Medulla oblongata (tissue), 1 donor: ENCODE measurements at regions not wholly inside any gene's neighbourhood (a gene's known extent, or its start where the extent isn't known, plus 50 kb on each side); places are given as distances from the start of the nearest gene placed in this dataset.
"Not testable (repeated sequence)": the region's sequence is repeated elsewhere in the genome, so short reads cannot be mapped to it uniquely, and the experiment has no call there.

ENCODE experiments used
- DNase-seq: peaks from one replicate; pipeline ENCODE4 v3.0.0-alpha.2; 2015; ENCODE audit errors: extremely low spot score

DNA sequence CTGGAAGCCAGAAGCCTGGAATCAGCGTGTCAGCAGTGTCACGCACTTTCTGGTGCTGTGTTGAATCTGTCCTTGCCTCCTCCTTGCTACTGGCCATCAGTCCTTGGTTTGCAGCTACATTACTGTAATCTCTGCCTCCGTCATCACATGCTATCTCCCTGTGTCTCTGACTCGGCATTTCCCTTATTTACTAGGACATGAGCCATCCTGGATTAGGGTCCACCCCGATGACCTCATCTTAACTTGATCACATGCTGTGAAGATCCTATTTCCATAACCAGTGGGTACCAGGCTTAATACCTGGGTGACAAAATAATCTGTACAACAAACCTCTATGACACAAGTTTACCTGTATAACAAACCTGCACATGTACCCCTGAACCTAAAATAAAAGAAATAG, 518.0 kb upstream of the KLF6 start:
- no peak for DNase-seq

DNA sequence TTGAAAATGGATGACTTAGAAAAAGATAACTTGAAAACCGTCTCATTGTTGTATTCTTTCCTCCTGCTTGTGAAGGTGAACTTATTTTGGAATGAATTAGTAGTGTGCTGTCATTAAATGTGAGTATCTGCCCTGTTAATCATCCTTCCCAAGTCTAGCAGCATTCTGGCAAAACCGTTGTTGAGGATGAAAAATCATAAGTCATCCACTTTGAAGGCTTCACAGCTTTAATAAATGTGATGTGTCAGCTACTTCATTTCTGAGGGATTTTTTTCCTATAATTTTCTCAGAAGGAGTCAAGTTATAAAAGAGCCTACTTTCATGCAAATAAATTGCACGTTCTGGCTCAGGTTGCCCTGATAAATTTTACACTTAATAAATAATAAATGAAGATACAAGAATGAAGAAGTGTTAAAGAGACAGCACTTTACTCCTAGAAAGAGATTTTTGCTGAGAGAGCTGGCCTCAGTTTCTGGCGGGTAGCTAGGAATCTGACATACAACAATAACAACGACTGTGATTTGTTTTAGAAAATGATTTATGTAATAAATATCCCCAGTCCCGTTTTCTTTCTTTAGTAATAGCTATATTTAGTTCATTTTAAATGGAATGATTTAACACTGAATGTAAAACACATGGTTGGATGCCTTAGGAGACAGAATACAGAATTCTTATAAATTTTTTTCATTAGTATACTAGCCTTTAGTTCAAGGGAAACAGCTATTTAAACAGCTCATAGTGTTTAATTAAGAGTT, 516.5 kb upstream of the KLF6 start:
- DNase-seq, result no peak

DNA sequence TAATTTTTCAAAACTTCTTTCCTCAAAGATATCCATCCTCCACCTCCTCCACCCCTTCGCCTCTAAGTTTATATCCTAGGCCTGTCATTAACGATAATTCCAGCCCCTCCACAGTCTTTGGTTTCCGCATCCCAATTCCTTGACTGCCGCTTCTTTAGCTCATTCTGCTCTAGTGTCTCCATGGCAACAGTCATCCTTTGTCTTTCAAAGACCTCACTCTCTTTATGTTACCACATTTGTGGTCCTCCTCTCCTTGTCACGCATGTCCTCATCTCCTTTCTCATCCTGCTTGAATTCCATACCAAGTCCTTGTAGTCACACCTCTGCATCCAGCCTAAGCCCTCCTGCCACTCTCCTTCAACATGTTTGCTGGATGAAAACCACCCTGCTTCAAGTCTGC, 511.2 kb upstream of the KLF6 start:
- no peak for DNase-seq

DNA sequence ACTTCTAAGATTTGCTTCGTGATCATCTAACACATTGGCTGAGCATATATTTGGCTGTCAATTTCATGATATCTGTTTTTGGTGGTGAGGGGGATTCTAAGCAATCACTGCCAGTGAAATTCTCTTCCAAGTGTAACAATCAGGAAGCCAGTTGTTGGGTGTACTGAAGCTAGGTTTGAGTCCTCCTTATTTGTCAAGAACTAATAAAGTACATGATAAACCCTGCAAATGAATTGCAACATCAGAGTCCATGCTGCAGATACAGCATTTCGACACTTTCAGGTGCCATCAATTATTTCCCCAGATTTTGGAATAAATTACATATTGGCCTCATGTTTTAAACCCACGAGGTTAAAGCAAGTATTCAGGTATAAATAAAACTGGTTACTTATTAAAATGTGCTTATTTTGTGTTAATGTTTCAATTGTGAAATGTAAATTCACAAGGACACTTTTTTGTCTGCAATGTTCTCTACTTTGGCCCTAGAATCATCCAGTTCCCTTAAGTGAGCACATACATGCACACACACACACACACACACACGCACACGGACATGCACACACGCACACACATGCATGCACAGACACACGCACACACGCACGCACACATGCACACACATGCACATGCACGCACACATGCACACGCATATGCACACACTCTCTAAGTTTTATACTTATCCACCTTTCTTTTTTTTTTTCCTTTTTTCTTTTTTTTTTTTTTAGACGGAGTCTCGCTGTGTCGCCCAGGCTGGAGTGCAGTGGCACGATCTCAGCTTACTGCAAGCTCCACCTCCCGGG, 510.2 kb upstream of the KLF6 start:
- no peak for DNase-seq

DNA sequence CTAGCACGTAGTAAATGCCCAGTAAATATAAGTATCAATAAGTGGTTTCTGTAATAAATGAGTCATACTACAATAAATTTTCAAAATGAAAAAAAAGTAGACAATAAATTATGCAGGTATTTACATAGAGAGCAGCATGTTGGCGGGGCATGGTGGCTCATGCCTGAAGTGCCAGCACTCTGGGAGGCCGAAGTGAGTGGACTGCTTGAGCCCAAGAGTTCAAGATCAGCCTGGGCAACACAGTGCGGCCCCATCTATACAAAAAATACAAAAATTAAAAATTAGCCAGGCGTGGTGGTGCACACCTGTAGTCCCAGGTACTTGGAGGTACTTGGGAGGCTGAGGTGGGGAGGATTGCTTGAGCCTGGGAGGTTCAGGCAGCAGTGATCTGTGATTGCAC, 509.3 kb upstream of the KLF6 start:
- DNase-seq, result no peak

- no peak for DNase-seq
Measured at GRCh38 chr10:4291990-4292389, 507.0 kb upstream of the KLF6 start.

DNA sequence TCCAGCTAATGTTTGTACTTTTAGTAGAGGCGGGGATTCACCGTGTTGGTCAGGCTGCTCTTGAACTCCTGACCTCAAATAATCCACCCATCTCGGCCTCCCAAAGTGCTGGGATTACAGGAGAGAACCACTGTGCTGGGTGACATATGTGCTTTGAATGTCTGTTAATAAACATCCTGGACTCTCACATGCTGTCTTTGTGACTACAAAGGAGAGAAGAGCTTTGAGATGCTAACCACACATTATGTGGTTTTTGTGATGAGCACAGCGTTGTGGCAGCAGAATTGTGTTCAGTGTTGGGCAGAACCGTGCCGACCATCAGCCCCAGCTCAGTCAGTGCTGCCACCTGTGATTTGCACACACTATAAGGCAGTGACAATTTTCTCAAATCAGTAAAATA, 500.1 kb upstream of the KLF6 start:
- no peak for DNase-seq

GRCh38 chr10:4283846-4284610, 499.0 kb upstream of the KLF6 start:
- peak; percentile 4 for DNase-seq

- DNase-seq, result no peak
Measured at GRCh38 chr10:4282496-4282895, 497.5 kb upstream of the KLF6 start.

GRCh38 chr10:4281190-4281825, 496.3 kb upstream of the KLF6 start:
- DNase-seq, result no peak

DNA sequence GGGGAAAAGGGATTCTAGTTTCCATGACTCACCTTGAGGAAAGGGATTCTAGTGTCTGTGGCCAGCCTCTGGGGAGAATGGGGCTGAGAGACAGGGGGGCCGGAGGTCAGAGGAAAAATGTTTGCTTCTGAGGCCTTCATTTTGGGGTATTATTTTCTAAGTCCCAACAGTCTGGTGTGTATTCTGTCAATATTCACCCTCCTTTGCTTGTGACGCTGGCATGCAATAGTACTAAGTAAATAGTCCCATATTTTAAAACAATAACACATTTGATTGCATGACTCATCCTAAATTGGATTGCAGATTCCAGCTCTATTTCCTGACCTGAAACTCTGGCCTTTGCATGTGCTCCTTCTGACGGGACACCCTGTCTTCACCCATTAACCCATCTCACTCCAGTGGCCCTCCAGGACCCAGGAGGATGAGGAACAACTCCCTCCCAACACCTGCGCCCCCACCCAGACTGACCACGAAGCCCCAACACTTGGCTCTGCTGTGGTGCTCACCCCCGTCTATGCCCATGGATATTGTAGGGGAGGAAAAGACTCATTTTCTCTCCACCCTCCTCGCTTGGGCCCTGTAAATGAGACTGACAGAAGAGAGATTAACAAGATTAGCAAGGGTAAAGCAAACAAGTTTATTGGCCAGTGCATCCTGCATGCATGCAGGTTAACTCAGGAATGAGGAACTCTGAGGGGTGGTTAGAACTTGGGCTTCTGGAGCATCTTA, 495.6 kb upstream of the KLF6 start:
- no peak for DNase-seq

- peak; percentile 48 for DNase-seq
Measured at GRCh38 chr10:4279655-4280054, 494.6 kb upstream of the KLF6 start.

GRCh38 chr10:4278186-4278585, 493.2 kb upstream of the KLF6 start:
- DNase-seq, result no peak

DNA sequence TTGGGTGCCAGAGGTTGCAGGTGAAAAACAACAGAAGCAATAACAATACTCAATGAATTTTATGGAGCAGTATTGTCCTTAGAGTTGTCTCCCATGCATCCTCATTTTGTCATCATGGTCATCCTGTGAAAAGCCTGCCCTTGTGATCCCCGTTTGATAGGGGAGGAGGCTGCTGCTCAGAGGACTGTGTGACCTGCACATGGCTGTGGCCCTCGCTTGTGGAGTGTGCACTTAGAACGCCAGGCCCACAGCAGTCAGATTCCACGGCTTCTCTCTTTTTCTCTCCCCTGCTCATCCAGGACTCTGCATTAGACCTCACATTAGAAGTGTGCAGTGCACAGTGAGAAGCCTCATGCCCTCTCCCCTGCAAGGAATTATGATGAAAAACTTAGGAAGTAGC, 491.1 kb upstream of the KLF6 start:
- no peak for DNase-seq

GRCh38 chr10:4274671-4275070, 489.7 kb upstream of the KLF6 start:
- not testable (repeated sequence) for DNase-seq

DNA sequence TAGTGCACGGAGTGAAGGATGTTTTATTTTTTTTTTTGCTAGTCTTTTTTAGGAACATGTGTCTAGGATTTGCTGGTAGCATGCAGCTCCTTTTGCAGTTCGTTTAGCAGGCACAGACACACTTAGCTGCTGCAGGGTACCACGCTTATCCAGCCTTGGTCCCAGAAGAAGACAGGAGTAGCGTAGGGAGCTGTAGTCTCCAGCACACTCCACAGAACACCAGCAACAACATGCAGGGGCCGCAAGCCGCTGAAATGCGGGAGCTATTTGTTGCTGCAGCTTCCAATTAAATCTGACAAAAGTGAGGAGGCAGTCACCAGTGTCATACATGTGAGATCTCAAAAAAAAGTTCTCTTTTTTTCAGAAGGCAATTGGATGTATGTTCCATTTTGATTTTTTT, 486.2 kb upstream of the KLF6 start:
- no peak for DNase-seq

- DNase-seq, result peak; percentile 67
Measured at GRCh38 chr10:4270116-4270515, 485.1 kb upstream of the KLF6 start.

DNA sequence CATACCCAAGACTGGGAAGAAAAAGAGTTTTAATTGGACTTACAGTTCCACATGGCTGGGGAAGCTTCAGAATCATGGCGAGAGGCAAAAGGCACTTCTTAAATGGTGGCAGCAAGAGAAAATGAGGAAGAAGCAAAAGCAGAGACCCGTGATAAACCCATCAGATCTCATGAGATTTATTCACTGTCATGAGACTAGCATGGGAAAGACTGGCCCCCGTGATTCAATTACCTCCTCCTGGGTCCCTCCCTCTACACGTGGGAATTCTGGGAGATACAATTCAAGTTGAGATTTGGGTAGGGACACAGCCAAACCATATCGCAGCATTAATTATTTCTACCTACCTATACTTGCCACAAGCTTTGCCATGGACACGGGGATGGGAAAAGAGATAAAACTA, 483.5 kb upstream of the KLF6 start:
- DNase-seq, result not testable (repeated sequence)

DNA sequence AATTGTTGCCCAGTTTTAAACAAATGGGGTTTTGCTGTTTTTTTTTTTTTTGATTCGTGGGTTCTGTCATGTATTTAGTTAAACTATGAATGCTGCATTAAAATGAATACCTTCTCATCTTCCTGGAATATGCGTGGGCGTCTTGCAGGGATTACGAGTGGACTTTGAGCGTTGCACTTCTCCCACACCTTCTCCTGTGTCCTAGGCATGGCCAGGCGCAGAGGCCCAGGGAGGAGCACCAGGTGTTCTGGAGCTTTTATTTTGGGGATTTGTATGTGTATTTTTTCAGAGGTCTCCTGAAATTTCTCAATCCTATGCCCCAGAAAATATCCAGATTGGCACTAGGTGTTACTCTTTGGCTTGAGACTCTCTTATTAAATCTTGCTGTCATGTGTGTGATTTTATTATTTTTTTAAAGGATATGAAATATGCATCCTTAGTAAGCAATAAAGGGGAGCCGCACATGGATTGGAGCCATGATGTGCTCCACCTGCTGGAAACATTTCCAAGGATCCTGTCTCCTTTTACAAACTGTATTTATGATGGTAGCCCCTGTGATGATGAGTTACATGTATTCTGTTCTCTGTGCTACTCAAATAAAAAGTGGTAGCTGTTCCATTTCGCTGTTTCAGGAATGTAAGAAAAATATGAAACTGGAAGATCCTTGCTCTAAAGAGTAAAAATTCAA, 482.2 kb upstream of the KLF6 start:
- DNase-seq, result no peak

- no peak for DNase-seq
Measured at GRCh38 chr10:4266416-4267085, 481.5 kb upstream of the KLF6 start.
